ENCODE measurements at regions not wholly inside any gene's neighbourhood (a gene's known extent, or its start where the extent isn't known, plus 50 kb on each side); places are given as distances from the start of the nearest gene placed in this dataset.
"Not testable (repeated sequence)": the region's sequence is repeated elsewhere in the genome, so short reads cannot be mapped to it uniquely, and the experiment has no call there.

DNA sequence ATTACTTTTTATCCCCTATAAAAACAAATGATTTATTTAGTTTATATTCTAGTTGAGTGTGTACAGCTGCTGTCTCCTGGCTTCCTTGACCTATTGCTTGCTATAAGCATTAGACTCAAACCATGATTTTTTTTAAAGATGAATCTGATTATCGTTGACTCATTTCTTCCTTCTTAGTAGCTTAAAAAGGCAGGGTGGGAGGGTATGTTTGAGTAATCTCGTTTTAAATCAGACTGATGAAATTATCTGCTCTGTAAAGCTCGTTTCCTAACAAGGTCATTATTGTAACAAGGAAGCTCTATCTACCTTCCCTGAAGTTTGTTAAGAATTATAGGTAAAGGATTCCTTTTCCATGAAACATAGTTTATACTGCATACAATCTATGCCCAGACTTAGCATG is 276.3 kb upstream of the KCND2 start:
- Histone ChIP-seq H3K4me2 (ENCODE audit: low read length) (no peak overlapping the region), H3K79me2 (ENCODE audit: insufficient read depth, low read length) (no peaks in the 10 kb centered on the region), H3K36me3 (ENCODE audit: insufficient read depth, low read length) (no peaks in the 10 kb centered on the region), H2AFZ (ENCODE audit: low read depth, low read length) (no peak overlapping the region), H3K9me3 (ENCODE audit: insufficient read depth, low read depth, low read length) (no peaks in the 10 kb centered on the region), H3K9ac (ENCODE audit: low read length) (no peak overlapping the region), H4K20me1 (ENCODE audit: insufficient read depth, low read length) (no peaks in the 10 kb centered on the region), H3K27me3 (ENCODE audit: insufficient read depth, low read length) (no peaks in the 10 kb centered on the region), H3K4me3 (ENCODE audit: insufficient read depth, low read depth, low read length) (no peak overlapping the region), H3K4me1 (ENCODE audit: insufficient read depth, low read length) (no peaks in the 10 kb centered on the region), H3K27ac (ENCODE audit: low read depth, low read length) (no peak overlapping the region)
- H3K4me1 Mint-ChIP-seq (ENCODE audit: low read depth, unreplicated experiment), result peaks cover 8% of the 10 kb centered on the region
- H3K27ac Mint-ChIP-seq (ENCODE audit: unreplicated experiment), result no peak overlapping the region
- H3K27me3 Mint-ChIP-seq (ENCODE audit: low read depth, unreplicated experiment), result no peaks in the 10 kb centered on the region
- H3K9me3 Mint-ChIP-seq (ENCODE audit: unreplicated experiment), result peaks cover 5% of the 10 kb centered on the region
- DNase-seq (ENCODE audit: low read depth), result no peak
- no peaks in the 10 kb centered on the region for H3K36me3 Mint-ChIP-seq (ENCODE audit: low read depth, unreplicated experiment)
- TF ChIP-seq, protein P1, sequence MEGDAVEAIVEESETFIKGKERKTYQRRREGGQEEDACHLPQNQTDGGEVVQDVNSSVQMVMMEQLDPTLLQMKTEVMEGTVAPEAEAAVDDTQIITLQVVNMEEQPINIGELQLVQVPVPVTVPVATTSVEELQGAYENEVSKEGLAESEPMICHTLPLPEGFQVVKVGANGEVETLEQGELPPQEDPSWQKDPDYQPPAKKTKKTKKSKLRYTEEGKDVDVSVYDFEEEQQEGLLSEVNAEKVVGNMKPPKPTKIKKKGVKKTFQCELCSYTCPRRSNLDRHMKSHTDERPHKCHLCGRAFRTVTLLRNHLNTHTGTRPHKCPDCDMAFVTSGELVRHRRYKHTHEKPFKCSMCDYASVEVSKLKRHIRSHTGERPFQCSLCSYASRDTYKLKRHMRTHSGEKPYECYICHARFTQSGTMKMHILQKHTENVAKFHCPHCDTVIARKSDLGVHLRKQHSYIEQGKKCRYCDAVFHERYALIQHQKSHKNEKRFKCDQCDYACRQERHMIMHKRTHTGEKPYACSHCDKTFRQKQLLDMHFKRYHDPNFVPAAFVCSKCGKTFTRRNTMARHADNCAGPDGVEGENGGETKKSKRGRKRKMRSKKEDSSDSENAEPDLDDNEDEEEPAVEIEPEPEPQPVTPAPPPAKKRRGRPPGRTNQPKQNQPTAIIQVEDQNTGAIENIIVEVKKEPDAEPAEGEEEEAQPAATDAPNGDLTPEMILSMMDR (IDR thresholded peaks at IDR 0.05; ENCODE audit: insufficient read depth, low read depth, low read length), result no peak
- no peak for TF ChIP-seq EZH2 (IDR thresholded peaks at IDR 0.05; ENCODE audit: insufficient read depth, low read length)
- no peak for FAIRE-seq
- no peak overlapping the region for H3K4me3 Mint-ChIP-seq (ENCODE audit: unreplicated experiment)

- no peaks in the 10 kb centered on the region for H3K36me3 ChIP-seq (ENCODE audit: insufficient read depth, low read length)
- TF ChIP-seq, protein P1 (IDR thresholded peaks at IDR 0.05; ENCODE audit: insufficient read depth, low read depth, low read length), result peak; percentile 31
- no peak for TF ChIP-seq EZH2 (IDR thresholded peaks at IDR 0.05; ENCODE audit: insufficient read depth, low read length)
- no peak overlapping the region for H3K9ac ChIP-seq (ENCODE audit: low read length)
- Mint-ChIP-seq H3K36me3 (ENCODE audit: low read depth, unreplicated experiment) (no peaks in the 10 kb centered on the region), H3K27me3 (ENCODE audit: low read depth, unreplicated experiment) (no peaks in the 10 kb centered on the region), H3K4me3 (ENCODE audit: unreplicated experiment) (no peak overlapping the region), H3K4me1 (ENCODE audit: low read depth, unreplicated experiment) (peaks cover 8% of the 10 kb centered on the region), H3K27ac (ENCODE audit: unreplicated experiment) (peak overlapping the region; percentile 80), H3K9me3 (ENCODE audit: unreplicated experiment) (peaks cover 4% of the 10 kb centered on the region)
- no peak overlapping the region for H3K4me3 ChIP-seq (ENCODE audit: insufficient read depth, low read depth, low read length)
- DNase-seq (ENCODE audit: low read depth) (no peak), FAIRE-seq (no peak)
- H3K27ac ChIP-seq (ENCODE audit: low read depth, low read length), result no peak overlapping the region
- H3K9me3 ChIP-seq (ENCODE audit: insufficient read depth, low read depth, low read length), result no peaks in the 10 kb centered on the region
- H3K4me2 ChIP-seq (ENCODE audit: low read length), result no peak overlapping the region
- H3K4me1 ChIP-seq (ENCODE audit: insufficient read depth, low read length), result no peaks in the 10 kb centered on the region
- no peaks in the 10 kb centered on the region for H3K79me2 ChIP-seq (ENCODE audit: insufficient read depth, low read length)
- H4K20me1 ChIP-seq (ENCODE audit: insufficient read depth, low read length), result no peaks in the 10 kb centered on the region
- H3K27me3 ChIP-seq (ENCODE audit: insufficient read depth, low read length), result no peaks in the 10 kb centered on the region
- H2AFZ ChIP-seq (ENCODE audit: low read depth, low read length), result no peak overlapping the region
Observed at GRCh38 chr7:119999738-120000475, 273.1 kb upstream of the KCND2 start.

DNA sequence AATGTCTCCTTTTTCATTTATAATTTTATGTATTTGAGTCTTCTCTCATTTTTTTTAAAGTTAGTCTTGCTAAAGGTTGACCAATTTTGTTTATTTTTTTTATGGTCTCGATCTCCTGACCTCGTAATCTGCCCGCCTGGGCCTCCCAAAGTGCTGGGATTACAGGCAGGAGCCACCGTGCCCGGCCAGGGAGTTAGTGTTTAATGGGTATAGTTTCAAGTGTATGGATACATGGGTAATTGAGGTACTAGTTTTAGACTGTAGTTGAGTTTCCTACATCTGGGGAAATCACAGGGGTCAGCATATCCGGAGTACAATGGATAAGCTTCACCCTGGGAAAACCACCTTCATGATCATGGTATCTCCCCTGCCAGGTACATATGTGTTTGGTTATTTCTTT is 267.3 kb upstream of the KCND2 start:
- DNase-seq (ENCODE audit: low read depth) (no peak), FAIRE-seq (no peak)
- no peaks in the 10 kb centered on the region for H3K27me3 ChIP-seq (ENCODE audit: insufficient read depth, low read length)
- no peaks in the 10 kb centered on the region for H3K79me2 ChIP-seq (ENCODE audit: insufficient read depth, low read length)
- TF ChIP-seq, protein P1 (IDR thresholded peaks at IDR 0.05; ENCODE audit: insufficient read depth, low read depth, low read length), result no peak
- no peak for TF ChIP-seq EZH2 (IDR thresholded peaks at IDR 0.05; ENCODE audit: insufficient read depth, low read length)
- no peak overlapping the region for H3K4me3 Mint-ChIP-seq (ENCODE audit: unreplicated experiment)
- H3K4me3 ChIP-seq (ENCODE audit: insufficient read depth, low read depth, low read length), result no peak overlapping the region
- no peak overlapping the region for H3K4me2 ChIP-seq (ENCODE audit: low read length)
- no peak overlapping the region for H2AFZ ChIP-seq (ENCODE audit: low read depth, low read length)
- no peaks in the 10 kb centered on the region for H3K36me3 Mint-ChIP-seq (ENCODE audit: low read depth, unreplicated experiment)
- H3K27ac ChIP-seq (ENCODE audit: low read depth, low read length), result no peak overlapping the region
- peaks cover 2% of the 10 kb centered on the region for H3K4me1 Mint-ChIP-seq (ENCODE audit: low read depth, unreplicated experiment)
- H3K27me3 Mint-ChIP-seq (ENCODE audit: low read depth, unreplicated experiment), result no peaks in the 10 kb centered on the region
- H3K27ac Mint-ChIP-seq (ENCODE audit: unreplicated experiment), result no peak overlapping the region
- no peaks in the 10 kb centered on the region for H3K9me3 ChIP-seq (ENCODE audit: insufficient read depth, low read depth, low read length)
- H3K4me1 ChIP-seq (ENCODE audit: insufficient read depth, low read length), result no peaks in the 10 kb centered on the region
- no peaks in the 10 kb centered on the region for H4K20me1 ChIP-seq (ENCODE audit: insufficient read depth, low read length)
- H3K9ac ChIP-seq (ENCODE audit: low read length), result no peak overlapping the region
- H3K36me3 ChIP-seq (ENCODE audit: insufficient read depth, low read length), result no peaks in the 10 kb centered on the region
- peaks cover 13% of the 10 kb centered on the region for H3K9me3 Mint-ChIP-seq (ENCODE audit: unreplicated experiment)

DNA sequence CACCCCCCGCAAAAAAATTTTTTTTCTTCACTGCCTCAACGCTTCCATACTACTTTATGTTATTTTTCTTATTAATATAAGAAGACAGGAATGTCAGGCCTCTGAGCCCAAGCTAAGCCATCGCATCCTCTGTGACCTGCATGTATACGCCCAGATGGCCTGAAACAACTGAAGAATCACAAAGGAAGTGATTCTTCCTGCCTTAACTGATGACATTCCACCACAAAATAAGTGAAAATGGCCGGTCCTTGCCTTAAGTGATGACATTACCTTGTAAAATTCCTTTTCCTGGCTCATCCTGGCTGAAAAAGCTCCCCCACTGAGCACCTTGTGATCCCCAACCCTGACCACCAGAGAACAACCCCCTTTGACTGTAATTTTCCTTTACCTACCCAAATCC is 258.7 kb upstream of the KCND2 start:
- H2AFZ ChIP-seq (ENCODE audit: low read depth, low read length); H3K27ac ChIP-seq (ENCODE audit: low read depth, low read length); H3K4me1 ChIP-seq (ENCODE audit: insufficient read depth, low read length); H3K27me3 Mint-ChIP-seq (ENCODE audit: low read depth, unreplicated experiment); FAIRE-seq; H3K9me3 Mint-ChIP-seq (ENCODE audit: unreplicated experiment); H4K20me1 ChIP-seq (ENCODE audit: insufficient read depth, low read length); H3K4me3 Mint-ChIP-seq (ENCODE audit: unreplicated experiment); H3K4me2 ChIP-seq (ENCODE audit: low read length); H3K4me3 ChIP-seq (ENCODE audit: insufficient read depth, low read depth, low read length); H3K79me2 ChIP-seq (ENCODE audit: insufficient read depth, low read length); H3K9ac ChIP-seq (ENCODE audit: low read length); H3K36me3 ChIP-seq (ENCODE audit: insufficient read depth, low read length); H3K27me3 ChIP-seq (ENCODE audit: insufficient read depth, low read length); H3K9me3 ChIP-seq (ENCODE audit: insufficient read depth, low read depth, low read length); H3K36me3 Mint-ChIP-seq (ENCODE audit: low read depth, unreplicated experiment); DNase-seq (ENCODE audit: low read depth): not testable (repeated sequence)
- peak overlapping the region; percentile 49 for H3K27ac Mint-ChIP-seq (ENCODE audit: unreplicated experiment)
- peaks cover 11% of the 10 kb centered on the region for H3K4me1 Mint-ChIP-seq (ENCODE audit: low read depth, unreplicated experiment)

All from astrocyte (in vitro differentiated cells and primary cell).